ENCODE measurements at regions not wholly inside any gene's neighbourhood (a gene's known extent, or its start where the extent isn't known, plus 50 kb on each side); places are given as distances from the start of the nearest gene placed in this dataset.

DNA sequence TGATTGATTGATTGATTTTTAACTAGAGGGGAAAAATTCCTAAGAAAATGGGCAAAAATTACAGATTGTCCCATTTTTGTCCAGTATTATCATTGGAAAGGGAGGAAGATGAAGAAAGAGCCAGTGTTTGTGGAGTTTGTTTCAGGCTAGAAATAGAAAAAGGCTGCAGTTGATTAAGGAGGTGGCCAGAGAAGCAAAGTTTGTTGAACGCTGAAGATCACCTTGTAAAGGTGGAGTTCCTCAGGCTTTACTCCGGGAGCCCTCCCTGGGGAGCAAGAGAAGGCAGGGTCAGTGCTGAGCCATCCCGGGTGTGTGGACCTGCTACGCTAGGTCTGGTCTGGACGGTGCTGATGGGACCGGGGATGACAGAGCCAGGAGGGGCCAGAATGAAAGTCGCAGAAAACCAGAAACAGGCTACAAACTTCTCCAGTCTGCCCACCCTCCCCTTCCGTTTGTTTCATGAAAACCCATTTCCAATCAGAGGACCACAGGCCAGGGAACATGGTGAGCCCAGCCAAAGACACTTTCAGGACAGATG, 222.6 kb upstream of the FOXF1 start:
- Mint-ChIP-seq H3K27ac (ENCODE audit: unreplicated experiment) (no peak overlapping the region), H3K4me3 (ENCODE audit: unreplicated experiment) (no peak overlapping the region), H3K27me3 (ENCODE audit: low read depth, unreplicated experiment) (peaks cover 95% of the 10 kb centered on the region), H3K36me3 (ENCODE audit: low read depth, unreplicated experiment) (no peaks in the 10 kb centered on the region), H3K9me3 (ENCODE audit: unreplicated experiment) (peaks cover 7% of the 10 kb centered on the region), H3K4me1 (ENCODE audit: low read depth, unreplicated experiment) (no peaks in the 10 kb centered on the region)
- no peaks in the 10 kb centered on the region for H3K36me3 ChIP-seq (ENCODE audit: insufficient read depth, low read length)
- H3K4me1 ChIP-seq (ENCODE audit: insufficient read depth, low read length): no peaks in the 10 kb centered on the region
- H3K9me3 ChIP-seq (ENCODE audit: insufficient read depth, low read depth, low read length): no peaks in the 10 kb centered on the region
- no peak overlapping the region for H3K4me3 ChIP-seq (ENCODE audit: insufficient read depth, low read depth, low read length)
- TF ChIP-seq, protein P1, sequence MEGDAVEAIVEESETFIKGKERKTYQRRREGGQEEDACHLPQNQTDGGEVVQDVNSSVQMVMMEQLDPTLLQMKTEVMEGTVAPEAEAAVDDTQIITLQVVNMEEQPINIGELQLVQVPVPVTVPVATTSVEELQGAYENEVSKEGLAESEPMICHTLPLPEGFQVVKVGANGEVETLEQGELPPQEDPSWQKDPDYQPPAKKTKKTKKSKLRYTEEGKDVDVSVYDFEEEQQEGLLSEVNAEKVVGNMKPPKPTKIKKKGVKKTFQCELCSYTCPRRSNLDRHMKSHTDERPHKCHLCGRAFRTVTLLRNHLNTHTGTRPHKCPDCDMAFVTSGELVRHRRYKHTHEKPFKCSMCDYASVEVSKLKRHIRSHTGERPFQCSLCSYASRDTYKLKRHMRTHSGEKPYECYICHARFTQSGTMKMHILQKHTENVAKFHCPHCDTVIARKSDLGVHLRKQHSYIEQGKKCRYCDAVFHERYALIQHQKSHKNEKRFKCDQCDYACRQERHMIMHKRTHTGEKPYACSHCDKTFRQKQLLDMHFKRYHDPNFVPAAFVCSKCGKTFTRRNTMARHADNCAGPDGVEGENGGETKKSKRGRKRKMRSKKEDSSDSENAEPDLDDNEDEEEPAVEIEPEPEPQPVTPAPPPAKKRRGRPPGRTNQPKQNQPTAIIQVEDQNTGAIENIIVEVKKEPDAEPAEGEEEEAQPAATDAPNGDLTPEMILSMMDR (IDR thresholded peaks at IDR 0.05; ENCODE audit: insufficient read depth, low read depth, low read length): no peak
- no peak for TF ChIP-seq EZH2 (IDR thresholded peaks at IDR 0.05; ENCODE audit: insufficient read depth, low read length)
- no peak for FAIRE-seq
- no peak overlapping the region for H2AFZ ChIP-seq (ENCODE audit: low read depth, low read length)
- H3K9ac ChIP-seq (ENCODE audit: low read length): no peak overlapping the region
- no peaks in the 10 kb centered on the region for H3K79me2 ChIP-seq (ENCODE audit: insufficient read depth, low read length)
- H3K27me3 ChIP-seq (ENCODE audit: insufficient read depth, low read length): peaks cover 80% of the 10 kb centered on the region
- no peak overlapping the region for H3K4me2 ChIP-seq (ENCODE audit: low read length)
- H4K20me1 ChIP-seq (ENCODE audit: insufficient read depth, low read length): no peaks in the 10 kb centered on the region
- no peak for DNase-seq (ENCODE audit: low read depth)
- no peak overlapping the region for H3K27ac ChIP-seq (ENCODE audit: low read depth, low read length)

DNA sequence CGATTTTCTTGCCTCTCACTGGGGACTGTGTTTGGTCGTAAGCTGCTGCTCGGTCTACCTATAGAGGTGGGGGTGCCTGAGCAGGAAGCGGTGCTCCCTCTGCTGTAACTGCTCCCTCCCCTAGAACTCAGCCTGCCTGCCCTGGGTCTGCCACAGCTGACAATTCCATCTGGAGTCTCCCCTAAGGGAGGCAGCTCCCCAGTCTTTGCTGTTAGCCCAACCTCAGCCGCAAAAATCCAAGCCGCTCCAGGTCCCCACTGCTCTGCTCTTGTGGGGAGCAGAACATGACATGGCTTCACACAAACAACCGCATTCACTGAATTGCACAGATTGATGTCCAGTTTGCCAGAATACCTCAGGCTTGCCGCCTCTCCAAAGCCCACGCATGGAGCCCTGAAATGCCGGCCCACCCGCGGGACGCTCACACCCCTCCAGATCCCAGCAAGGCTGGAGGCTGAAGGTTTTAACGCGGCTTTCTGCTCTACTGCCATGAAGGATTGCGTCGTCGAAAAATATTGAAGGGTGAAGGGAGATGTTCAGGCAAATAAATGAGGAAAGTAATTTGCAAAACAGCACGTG, 221.5 kb upstream of the FOXF1 start:
- Mint-ChIP-seq H3K36me3 (ENCODE audit: low read depth, unreplicated experiment) (no peaks in the 10 kb centered on the region), H3K4me3 (ENCODE audit: unreplicated experiment) (no peak overlapping the region), H3K9me3 (ENCODE audit: unreplicated experiment) (peaks cover 3% of the 10 kb centered on the region), H3K27me3 (ENCODE audit: low read depth, unreplicated experiment) (peaks cover 93% of the 10 kb centered on the region), H3K4me1 (ENCODE audit: low read depth, unreplicated experiment) (no peaks in the 10 kb centered on the region), H3K27ac (ENCODE audit: unreplicated experiment) (no peak overlapping the region)
- Histone ChIP-seq H3K27me3 (ENCODE audit: insufficient read depth, low read length) (peaks cover 83% of the 10 kb centered on the region), H2AFZ (ENCODE audit: low read depth, low read length) (no peak overlapping the region), H3K9ac (ENCODE audit: low read length) (no peak overlapping the region), H3K9me3 (ENCODE audit: insufficient read depth, low read depth, low read length) (no peaks in the 10 kb centered on the region), H3K4me1 (ENCODE audit: insufficient read depth, low read length) (no peaks in the 10 kb centered on the region), H4K20me1 (ENCODE audit: insufficient read depth, low read length) (no peaks in the 10 kb centered on the region), H3K4me2 (ENCODE audit: low read length) (no peak overlapping the region), H3K27ac (ENCODE audit: low read depth, low read length) (no peak overlapping the region), H3K4me3 (ENCODE audit: insufficient read depth, low read depth, low read length) (no peak overlapping the region), H3K36me3 (ENCODE audit: insufficient read depth, low read length) (no peaks in the 10 kb centered on the region), H3K79me2 (ENCODE audit: insufficient read depth, low read length) (no peaks in the 10 kb centered on the region)
- FAIRE-seq (no peak), DNase-seq (ENCODE audit: low read depth) (no peak)
- TF ChIP-seq, protein P1 (IDR thresholded peaks at IDR 0.05; ENCODE audit: insufficient read depth, low read depth, low read length): no peak
- peak; percentile 72 for TF ChIP-seq EZH2 (IDR thresholded peaks at IDR 0.05; ENCODE audit: insufficient read depth, low read length)

DNA sequence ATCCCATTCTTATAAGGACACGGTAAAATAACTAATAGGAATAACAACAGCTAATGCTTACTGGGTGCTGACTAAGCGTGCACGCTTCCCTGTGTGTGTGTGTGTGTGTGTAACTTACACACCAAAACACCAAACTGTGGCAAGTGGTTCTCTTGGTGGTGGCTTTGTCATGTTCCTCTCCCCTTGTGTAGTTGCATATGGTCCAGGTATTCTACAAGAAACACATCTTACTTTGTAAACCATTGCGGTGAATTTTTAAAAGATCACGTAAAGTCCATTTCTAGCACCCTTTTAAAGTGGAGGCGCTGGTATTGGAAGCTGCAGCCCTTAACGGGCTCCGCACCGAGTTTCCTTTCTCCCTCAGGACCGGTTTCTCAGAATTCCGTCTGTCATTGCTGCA, 221.0 kb upstream of the FOXF1 start:
- H2AFZ ChIP-seq (ENCODE audit: low read depth, low read length): no peak overlapping the region
- H3K4me2 ChIP-seq (ENCODE audit: low read length): no peak overlapping the region
- Mint-ChIP-seq H3K4me1 (ENCODE audit: low read depth, unreplicated experiment) (no peaks in the 10 kb centered on the region), H3K27me3 (ENCODE audit: low read depth, unreplicated experiment) (peaks cover 93% of the 10 kb centered on the region), H3K36me3 (ENCODE audit: low read depth, unreplicated experiment) (no peaks in the 10 kb centered on the region), H3K27ac (ENCODE audit: unreplicated experiment) (no peak overlapping the region), H3K9me3 (ENCODE audit: unreplicated experiment) (peaks cover 3% of the 10 kb centered on the region), H3K4me3 (ENCODE audit: unreplicated experiment) (no peak overlapping the region)
- no peaks in the 10 kb centered on the region for H3K9me3 ChIP-seq (ENCODE audit: insufficient read depth, low read depth, low read length)
- TF ChIP-seq, protein P1 (IDR thresholded peaks at IDR 0.05; ENCODE audit: insufficient read depth, low read depth, low read length): no peak
- peak; percentile 17 for TF ChIP-seq EZH2 (IDR thresholded peaks at IDR 0.05; ENCODE audit: insufficient read depth, low read length)
- no peak overlapping the region for H3K9ac ChIP-seq (ENCODE audit: low read length)
- no peaks in the 10 kb centered on the region for H4K20me1 ChIP-seq (ENCODE audit: insufficient read depth, low read length)
- DNase-seq (ENCODE audit: low read depth): no peak
- H3K27me3 ChIP-seq (ENCODE audit: insufficient read depth, low read length): peaks cover 82% of the 10 kb centered on the region
- H3K27ac ChIP-seq (ENCODE audit: low read depth, low read length): no peak overlapping the region
- no peaks in the 10 kb centered on the region for H3K36me3 ChIP-seq (ENCODE audit: insufficient read depth, low read length)
- FAIRE-seq: no peak
- no peak overlapping the region for H3K4me3 ChIP-seq (ENCODE audit: insufficient read depth, low read depth, low read length)
- no peaks in the 10 kb centered on the region for H3K4me1 ChIP-seq (ENCODE audit: insufficient read depth, low read length)
- H3K79me2 ChIP-seq (ENCODE audit: insufficient read depth, low read length): no peaks in the 10 kb centered on the region

Data from astrocyte (in vitro differentiated cells and primary cell).